Neuronal stem cell (in vitro differentiated cells): ENCODE measurements at regions not wholly inside any gene's neighbourhood (a gene's known extent, or its start where the extent isn't known, plus 50 kb on each side); places are given as distances from the start of the nearest gene placed in this dataset.

Source experiments
- DNase-seq: peaks from one replicate; pipeline ENCODE4 v3.0.0-alpha.2; 2013; ENCODE audit warnings: low spot score
- H2AFZ ChIP-seq: one replicate; pipeline ENCODE4 v1.6.1; 2013; ENCODE audit warnings: mild to moderate bottlenecking, low read length, inconsistent platforms
- H2AK5ac ChIP-seq: 2 replicates; pipeline ENCODE4 v1.6.1; 2013; ENCODE audit warnings: low read depth, mild to moderate bottlenecking, inconsistent platforms, low read length, moderate library complexity, mixed read lengths
- H2BK120ac ChIP-seq: 2 replicates; pipeline ENCODE4 v1.6.1; 2013; ENCODE audit warnings: low read depth, mild to moderate bottlenecking, inconsistent platforms, low read length, moderate library complexity, mixed read lengths
- H2BK12ac ChIP-seq: one replicate; pipeline ENCODE4 v1.6.1; 2013; ENCODE audit warnings: low read length, inconsistent platforms
- H2BK15ac ChIP-seq: 2 replicates; pipeline ENCODE4 v1.6.1; 2013; ENCODE audit warnings: mild to moderate bottlenecking, low read length, inconsistent platforms, mixed read lengths
- H2BK5ac ChIP-seq: one replicate; pipeline ENCODE4 v1.6.1; 2013; ENCODE audit warnings: inconsistent platforms, mild to moderate bottlenecking, low read length, moderate library complexity
- H3K14ac ChIP-seq: one replicate; pipeline ENCODE4 v1.6.1; 2013; ENCODE audit warnings: low read length, inconsistent platforms
- H3K18ac ChIP-seq: 2 replicates; pipeline ENCODE4 v1.6.1; 2013; ENCODE audit warnings: low read length, inconsistent platforms
- H3K23ac ChIP-seq: 2 replicates; pipeline ENCODE4 v1.6.1; 2013; ENCODE audit warnings: low read depth, mild to moderate bottlenecking, mixed read lengths, low read length, inconsistent platforms; ENCODE audit not compliant: poor library complexity
- H3K27ac ChIP-seq: replicated peaks from 3 replicates; pipeline ENCODE4 v1.5.1; 2013; ENCODE audit warnings: low read length, inconsistent platforms
- H3K27me3 ChIP-seq, 3 experiments: 2 replicates each; pipeline ENCODE4 v1.6.1; 2013; ENCODE audit warnings: low read length in 3 of 3, mild to moderate bottlenecking in 2 of 3, inconsistent platforms in 1 of 3, low read depth in 1 of 3, mixed read lengths in 1 of 3, moderate library complexity in 1 of 3; ENCODE audit not compliant: control insufficient read depth in 3 of 3, insufficient read depth in 3 of 3
- H3K36me3 ChIP-seq, 2 donors: replicated peaks in 1 of 2; 2 replicates each; pipeline ENCODE4 v1.6.1; 2013; ENCODE audit warnings: low read length in 2 of 2; ENCODE audit not compliant: control insufficient read depth in 2 of 2, insufficient read depth in 2 of 2
- H3K4ac ChIP-seq: 2 replicates; pipeline ENCODE4 v1.6.1; 2013; ENCODE audit warnings: inconsistent platforms, mild to moderate bottlenecking, low read length, moderate library complexity
- H3K4me1 ChIP-seq, 2 donors: 1 replicate in 1 of 2; 2 replicates in 1 of 2; pipeline ENCODE4 v1.6.1; 2013; ENCODE audit warnings: low read length in 2 of 2, low read depth in 1 of 2; ENCODE audit not compliant: control insufficient read depth in 2 of 2, insufficient read depth in 1 of 2
- H3K4me2 ChIP-seq: one replicate; pipeline ENCODE4 v1.6.1; 2013; ENCODE audit warnings: mild to moderate bottlenecking, low read length, inconsistent platforms; ENCODE audit not compliant: insufficient read depth, poor library complexity, severe bottlenecking
- H3K4me3 ChIP-seq, 2 donors: 2 replicates each; pipeline ENCODE4 v1.5.1; 2013; ENCODE audit warnings: low read length in 2 of 2, mild to moderate bottlenecking in 2 of 2, inconsistent platforms in 1 of 2, moderate library complexity in 1 of 2
- H3K79me1 ChIP-seq: one replicate; pipeline ENCODE4 v1.6.1; 2013; ENCODE audit warnings: low read depth, mild to moderate bottlenecking, inconsistent platforms, low read length, moderate library complexity
- H3K9ac ChIP-seq: one replicate; pipeline ENCODE4 v1.6.1; 2013; ENCODE audit warnings: mild to moderate bottlenecking, low read depth, low read length, inconsistent platforms; ENCODE audit not compliant: poor library complexity
- H3K9me3 ChIP-seq, 2 donors: replicated peaks in 1 of 2; 2 replicates each; pipeline versions ENCODE3 to v1.6.1; 2013; ENCODE audit warnings: low read length in 2 of 2, mild to moderate bottlenecking in 2 of 2, inconsistent platforms in 1 of 2, low read depth in 1 of 2, mixed read lengths in 1 of 2, moderate library complexity in 1 of 2; ENCODE audit not compliant: control insufficient read depth in 2 of 2, insufficient read depth in 1 of 2
- H4K8ac ChIP-seq: one replicate; pipeline ENCODE4 v1.6.1; 2013; ENCODE audit warnings: low read depth, mild to moderate bottlenecking, inconsistent platforms, low read length, moderate library complexity
- H4K91ac ChIP-seq: one replicate; pipeline ENCODE4 v1.6.1; 2013; ENCODE audit warnings: low read length, low read depth, mild to moderate bottlenecking, inconsistent platforms; ENCODE audit not compliant: poor library complexity
- WGBS, 2 donors: extraction: QIAGEN DNeasy Blood & Tissue Kit; methylation state at CpG; one replicate each; pipeline ENCODE4 v1.1.7; 2013; ENCODE audit warnings: missing lambda C conversion rate in 2 of 2, mixed read lengths in 1 of 2; ENCODE audit not compliant: insufficient read length in 2 of 2, insufficient replicate concordance in 1 of 2; ENCODE audit errors: extremely low coverage in 2 of 2; 5-methylcytosine and 5-hydroxymethylcytosine counted together

- no CpG with 5 or more reads among the region's 4 CpGs for WGBS, 2 donors
- H4K8ac ChIP-seq, result no peak overlapping the region
- H2BK15ac ChIP-seq, result no peak overlapping the region
- H2AK5ac ChIP-seq, result no peak overlapping the region
- H3K9me3 ChIP-seq, result no peaks in the 10 kb centered on the region
- no peak overlapping the region for H3K23ac ChIP-seq
- no peak overlapping the region for H3K27ac ChIP-seq
- H3K27me3 ChIP-seq, result no peaks in the 10 kb centered on the region
- H4K91ac ChIP-seq, result no peak overlapping the region
- no peak overlapping the region for H3K18ac ChIP-seq
- no peak overlapping the region for H2AFZ ChIP-seq
- peaks cover 5 to 6% of the 10 kb centered on the region in 2 donors for H3K4me1 ChIP-seq
- H3K4me3 ChIP-seq, result no peak overlapping the region
- no peak overlapping the region for H3K4ac ChIP-seq
- no peak overlapping the region for H2BK120ac ChIP-seq
- H2BK5ac ChIP-seq, result no peak overlapping the region
- no peak overlapping the region for H2BK12ac ChIP-seq
- H3K36me3 ChIP-seq, result no peaks in the 10 kb centered on the region
- no peak overlapping the region for H3K4me2 ChIP-seq
- H3K79me1 ChIP-seq, result peaks cover 2% of the 10 kb centered on the region
- DNase-seq, result no peak
- no peak overlapping the region for H3K9ac ChIP-seq
- H3K14ac ChIP-seq, result no peak overlapping the region
These were observed 156.4 kb upstream of the PLXNC1 start for GRCh38 chr12:93991829-93992461.

- Histone ChIP-seq H3K18ac (no peak overlapping the region), H2BK15ac (no peak overlapping the region), H3K4me1 (peaks cover 5 to 6% of the 10 kb centered on the region in 2 donors), H2BK5ac (no peak overlapping the region), H4K91ac (no peak overlapping the region), H3K9ac (no peak overlapping the region), H4K8ac (no peak overlapping the region), H3K23ac (no peak overlapping the region), H2AK5ac (no peak overlapping the region), H3K27me3 (no peaks in the 10 kb centered on the region), H3K4me3 (no peak overlapping the region), H3K27ac (no peak overlapping the region), H2BK120ac (no peak overlapping the region), H3K14ac (no peak overlapping the region), H3K4ac (no peak overlapping the region), H2BK12ac (no peak overlapping the region), H3K79me1 (peaks cover 2% of the 10 kb centered on the region), H3K36me3 (no peaks in the 10 kb centered on the region), H3K4me2 (no peak overlapping the region), H3K9me3 (no peaks in the 10 kb centered on the region), H2AFZ (no peak overlapping the region)
- no CpG with 5 or more reads among the region's 2 CpGs for WGBS, 2 donors
- no peak for DNase-seq
These were observed 153.7 kb upstream of the PLXNC1 start for GRCh38 chr12:93994721-93995120.

- WGBS, 2 donors, result no CpG with 5 or more reads among the region's 1 CpG
- Histone ChIP-seq H3K27me3 (no peaks in the 10 kb centered on the region), H2AFZ (no peak overlapping the region), H3K4me2 (no peak overlapping the region), H3K14ac (no peak overlapping the region), H3K18ac (no peak overlapping the region), H4K8ac (no peak overlapping the region), H2BK15ac (no peak overlapping the region), H2BK12ac (no peak overlapping the region), H3K9me3 (no peaks in the 10 kb centered on the region), H3K79me1 (peaks cover 2% of the 10 kb centered on the region), H3K27ac (no peak overlapping the region), H2BK120ac (no peak overlapping the region), H3K4me3 (no peak overlapping the region), H3K4me1 (peaks cover 0 to 2% of the 10 kb centered on the region in 2 donors), H2BK5ac (no peak overlapping the region), H3K36me3 (no peaks in the 10 kb centered on the region), H3K9ac (no peak overlapping the region), H4K91ac (no peak overlapping the region), H2AK5ac (no peak overlapping the region), H3K4ac (no peak overlapping the region), H3K23ac (no peak overlapping the region)
- DNase-seq, result no peak
These were observed 152.1 kb upstream of the PLXNC1 start for GRCh38 chr12:93996321-93996720.

GRCh38 chr12:94001691-94002090, 146.7 kb upstream of the PLXNC1 start:
- no peaks in the 10 kb centered on the region for H3K79me1 ChIP-seq
- H3K14ac ChIP-seq, result no peak overlapping the region
- H3K4ac ChIP-seq, result no peak overlapping the region
- no peak overlapping the region for H2AK5ac ChIP-seq
- no peak overlapping the region for H3K23ac ChIP-seq
- no peak overlapping the region for H2BK15ac ChIP-seq
- no peak overlapping the region for H4K91ac ChIP-seq
- H3K27me3 ChIP-seq, result no peaks in the 10 kb centered on the region
- no peak overlapping the region for H2BK5ac ChIP-seq
- H3K9me3 ChIP-seq, result no peaks in the 10 kb centered on the region
- H2BK12ac ChIP-seq, result no peak overlapping the region
- H4K8ac ChIP-seq, result no peak overlapping the region
- WGBS, 2 donors, result no CpG with 5 or more reads among the region's 1 CpG
- no peak overlapping the region for H2BK120ac ChIP-seq
- no peak overlapping the region for H3K18ac ChIP-seq
- DNase-seq, result no peak
- H3K4me3 ChIP-seq, result no peak overlapping the region
- H3K27ac ChIP-seq, result no peak overlapping the region
- no peaks in the 10 kb centered on the region for H3K36me3 ChIP-seq
- H3K4me1 ChIP-seq, result no peaks in the 10 kb centered on the region
- H2AFZ ChIP-seq, result no peak overlapping the region
- no peak overlapping the region for H3K4me2 ChIP-seq
- H3K9ac ChIP-seq, result no peak overlapping the region
